HuH-7 (cell line): ENCODE measurements at regions not wholly inside any gene's neighbourhood (a gene's known extent, or its start where the extent isn't known, plus 50 kb on each side); places are given as distances from the start of the nearest gene placed in this dataset.

ENCODE experiments used
- DNase-seq: peaks from one replicate; pipeline ENCODE4 v3.0.0; 2011; ENCODE audit warnings: low spot score

DNA sequence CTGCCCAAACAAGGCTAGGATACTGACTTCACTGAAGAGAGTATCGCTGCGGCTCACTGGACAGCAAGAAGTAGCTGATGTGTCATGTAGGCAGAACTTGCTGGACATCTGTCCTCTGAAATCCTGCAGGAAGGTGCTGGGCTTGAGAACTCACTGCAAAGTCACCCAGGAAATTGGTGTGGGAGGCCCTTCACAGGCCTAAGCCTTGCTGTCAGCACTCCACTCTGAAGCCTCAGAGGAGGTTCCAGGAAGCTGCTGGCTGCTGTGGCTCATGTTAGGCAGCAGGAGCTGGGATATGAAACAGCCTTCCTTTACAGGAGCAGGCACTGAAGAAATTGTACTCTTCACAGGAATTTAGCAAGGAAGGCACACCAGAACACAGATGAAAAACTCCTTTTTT lies 88.3 kb upstream of the CCDC68 start:
- DNase-seq = no peak

DNA sequence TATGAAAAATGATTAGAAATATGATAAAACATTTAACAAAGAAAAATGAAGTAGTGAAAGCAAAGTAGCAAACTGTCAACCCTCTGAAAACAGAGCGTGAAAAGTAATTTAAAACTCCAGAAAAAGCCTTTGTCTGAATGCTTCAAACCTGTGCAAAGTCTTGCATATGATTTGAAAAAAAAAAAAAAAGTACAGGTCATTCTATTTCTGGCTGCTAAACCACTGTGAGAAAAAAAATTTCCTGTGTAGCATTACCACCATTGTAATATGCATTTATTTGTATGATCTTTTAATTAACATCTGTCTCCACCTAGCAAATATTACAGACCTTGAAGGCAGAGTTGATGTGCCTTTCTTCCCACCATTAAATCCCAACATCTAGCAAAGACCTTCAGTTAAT lies 82.1 kb upstream of the CCDC68 start:
- DNase-seq = no peak

GRCh38 chr18:55038162-55038561 lies 78.9 kb upstream of the CCDC68 start:
- no peak for DNase-seq

DNA sequence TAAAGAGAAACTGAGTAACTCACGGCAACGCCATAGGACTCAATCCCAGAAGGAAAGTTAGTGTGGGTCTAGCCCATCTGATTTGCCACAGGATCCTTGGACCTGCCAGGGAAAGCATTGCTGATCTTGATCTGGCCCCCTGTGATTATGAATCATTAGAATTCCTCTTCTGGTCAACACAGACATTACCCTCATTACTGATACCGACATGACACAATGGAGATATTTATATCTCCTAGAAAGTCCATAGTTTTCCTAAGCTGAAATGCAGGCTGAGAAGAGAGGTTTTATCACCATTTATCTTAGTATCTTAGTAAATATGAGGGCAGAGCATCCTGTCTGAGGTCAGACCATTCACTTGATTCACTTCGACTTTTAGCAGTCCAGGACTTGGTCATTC lies 75.5 kb upstream of the CCDC68 start:
- DNase-seq = no peak

GRCh38 chr18:55031979-55032378 lies 72.7 kb upstream of the CCDC68 start:
- no peak for DNase-seq

DNA sequence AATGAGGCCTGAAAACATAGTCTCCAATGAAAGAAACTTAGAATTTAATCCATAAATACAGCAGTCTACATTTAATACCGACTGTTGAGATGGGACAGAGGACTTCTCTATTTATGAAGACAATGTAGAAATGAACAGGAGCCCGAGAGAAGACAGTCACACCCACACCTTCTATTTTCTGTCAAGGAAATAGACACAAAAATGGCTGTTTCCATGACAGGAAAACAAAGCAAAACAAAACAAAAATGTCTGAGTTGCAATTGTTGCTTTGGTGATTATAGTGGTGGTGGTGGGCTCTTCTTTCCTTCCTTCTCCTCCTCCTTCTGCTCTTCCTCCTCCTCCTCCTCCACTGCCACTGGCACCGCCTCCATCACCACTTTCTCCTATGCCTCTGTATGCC lies 72.3 kb upstream of the CCDC68 start:
- no peak for DNase-seq

DNA sequence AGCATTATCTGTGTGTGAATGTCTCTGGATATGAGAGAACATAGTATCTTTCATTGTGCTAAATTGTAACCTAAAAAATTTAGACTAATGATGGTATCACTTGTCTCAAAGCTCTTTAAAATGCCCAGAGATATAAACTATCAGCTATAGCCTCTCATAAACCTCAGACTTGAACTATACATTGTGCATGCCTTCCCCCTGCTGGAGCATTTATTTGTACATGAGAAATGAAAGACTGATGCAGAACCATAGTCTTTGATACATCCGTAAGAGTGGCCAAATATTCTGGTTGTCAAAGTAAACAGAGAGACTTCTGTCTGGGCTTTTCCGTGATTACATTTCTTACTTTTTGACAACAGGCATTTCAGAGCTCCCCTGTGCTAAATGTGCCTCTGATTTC lies 71.9 kb upstream of the CCDC68 start:
- DNase-seq = no peak

DNA sequence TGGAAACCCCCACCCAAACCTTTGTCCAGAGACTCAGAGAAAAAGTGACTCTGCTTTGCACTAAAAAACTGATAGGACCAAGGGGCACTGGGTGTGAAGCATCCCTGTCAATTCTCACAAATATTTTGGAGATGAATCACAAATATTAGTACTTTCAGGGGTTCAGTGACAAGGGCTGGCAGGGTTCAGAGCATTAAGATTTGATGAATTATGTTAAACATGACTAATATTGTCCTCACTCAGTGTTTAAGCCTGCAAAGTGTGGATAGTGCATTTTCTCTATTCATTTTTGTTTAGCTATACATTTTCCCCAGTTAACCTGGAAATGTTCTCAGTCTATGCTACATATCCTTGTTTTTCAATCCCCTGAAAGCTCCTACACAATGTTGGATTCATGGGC lies 65.3 kb upstream of the CCDC68 start:
- no peak for DNase-seq

- no peak for DNase-seq
Measured at GRCh38 chr18:55018602-55019001, 59.3 kb upstream of the CCDC68 start.

- DNase-seq = no peak
Measured at GRCh38 chr18:55014095-55014494, 54.8 kb upstream of the CCDC68 start.

DNA sequence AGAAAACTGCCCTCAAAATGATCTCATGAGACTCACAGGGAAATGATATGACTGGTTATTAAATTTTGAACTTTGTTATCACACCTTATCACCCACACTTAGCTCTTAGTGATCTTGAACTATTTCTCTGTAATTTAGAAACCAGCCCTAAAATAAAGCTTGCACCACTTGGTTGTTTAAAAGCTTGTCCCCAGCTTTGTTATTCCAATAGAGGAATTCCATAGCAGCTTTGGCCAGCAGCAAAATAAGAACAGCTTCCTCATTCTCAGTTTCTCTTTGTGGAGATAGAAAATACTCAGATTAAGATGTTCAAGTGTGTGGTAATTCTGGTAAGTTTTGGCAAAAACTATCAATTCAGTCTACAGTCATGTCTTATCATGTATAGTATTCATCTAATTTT lies 54.4 kb upstream of the CCDC68 start:
- DNase-seq = no peak

DNA sequence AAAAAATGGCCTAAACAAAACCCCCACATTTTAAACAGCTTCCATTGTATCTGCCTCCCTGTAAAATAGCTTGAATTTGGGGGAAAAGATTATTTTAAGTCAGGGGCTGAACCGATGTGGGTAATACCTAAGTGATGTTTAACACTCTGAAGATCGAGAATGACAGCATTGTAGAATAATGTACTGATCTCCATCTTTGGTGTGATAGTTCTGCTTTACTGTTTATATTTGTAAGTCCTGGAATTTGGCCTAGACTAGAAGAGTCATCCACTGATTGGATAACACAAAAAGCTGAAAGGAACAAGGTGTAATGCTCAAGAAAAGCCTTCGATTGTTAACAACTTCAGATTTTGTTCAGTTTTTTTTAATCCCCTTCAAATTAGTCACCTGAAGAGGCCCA lies 53.8 kb upstream of the CCDC68 start:
- DNase-seq = no peak

- no peak for DNase-seq
Measured at GRCh38 chr18:55012008-55012407, 52.7 kb upstream of the CCDC68 start.
